ENCODE measurements at regions not wholly inside any gene's neighbourhood (a gene's known extent, or its start where the extent isn't known, plus 50 kb on each side); places are given as distances from the start of the nearest gene placed in this dataset.

DNA sequence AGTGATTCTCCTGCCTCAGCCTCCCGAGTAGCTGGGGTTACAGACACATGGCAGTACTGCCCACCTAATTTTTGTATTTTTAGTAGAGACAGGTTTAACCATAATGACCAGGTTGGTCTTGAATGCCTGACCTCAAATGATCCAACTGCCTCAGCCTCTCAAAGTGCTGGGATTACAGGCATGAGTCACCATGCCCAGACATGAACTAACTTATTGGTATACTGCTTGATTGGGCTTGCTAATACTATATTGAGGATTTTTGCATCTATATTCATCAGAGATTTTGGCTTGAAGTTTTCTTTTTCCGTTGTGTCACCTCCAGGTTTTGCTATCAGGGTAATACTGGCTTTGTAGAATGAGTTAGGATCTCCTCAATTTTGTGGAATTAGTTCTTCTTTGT is 706.1 kb upstream of the HS6ST1 start:
- TF ChIP-seq POLR2AphosphoS5 (IDR thresholded peaks at IDR 0.05; ENCODE audit: insufficient read depth, low read depth, low read length) (no peak), JUN (IDR thresholded peaks at IDR 0.05; ENCODE audit: borderline replicate concordance, insufficient read depth, insufficient read length, low read depth) (no peak), POLR2A (IDR thresholded peaks at IDR 0.05; ENCODE audit: low read depth, low read length) (no peak), EZH2 (IDR thresholded peaks at IDR 0.05; ENCODE audit: borderline replicate concordance, low read depth, low read length, severe bottlenecking) (no peak), MYC (IDR thresholded peaks at IDR 0.05; ENCODE audit: low read depth, low read length) (no peak), GATA2 (IDR thresholded peaks at IDR 0.05; ENCODE audit: insufficient read depth, insufficient read length, low read depth, low read length) (no peak), FOS (IDR thresholded peaks at IDR 0.05; ENCODE audit: borderline replicate concordance, insufficient read depth, low read length) (no peak)
- TF ChIP-seq, protein P1, sequence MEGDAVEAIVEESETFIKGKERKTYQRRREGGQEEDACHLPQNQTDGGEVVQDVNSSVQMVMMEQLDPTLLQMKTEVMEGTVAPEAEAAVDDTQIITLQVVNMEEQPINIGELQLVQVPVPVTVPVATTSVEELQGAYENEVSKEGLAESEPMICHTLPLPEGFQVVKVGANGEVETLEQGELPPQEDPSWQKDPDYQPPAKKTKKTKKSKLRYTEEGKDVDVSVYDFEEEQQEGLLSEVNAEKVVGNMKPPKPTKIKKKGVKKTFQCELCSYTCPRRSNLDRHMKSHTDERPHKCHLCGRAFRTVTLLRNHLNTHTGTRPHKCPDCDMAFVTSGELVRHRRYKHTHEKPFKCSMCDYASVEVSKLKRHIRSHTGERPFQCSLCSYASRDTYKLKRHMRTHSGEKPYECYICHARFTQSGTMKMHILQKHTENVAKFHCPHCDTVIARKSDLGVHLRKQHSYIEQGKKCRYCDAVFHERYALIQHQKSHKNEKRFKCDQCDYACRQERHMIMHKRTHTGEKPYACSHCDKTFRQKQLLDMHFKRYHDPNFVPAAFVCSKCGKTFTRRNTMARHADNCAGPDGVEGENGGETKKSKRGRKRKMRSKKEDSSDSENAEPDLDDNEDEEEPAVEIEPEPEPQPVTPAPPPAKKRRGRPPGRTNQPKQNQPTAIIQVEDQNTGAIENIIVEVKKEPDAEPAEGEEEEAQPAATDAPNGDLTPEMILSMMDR (IDR thresholded peaks at IDR 0.05; ENCODE audit: extremely low read depth in 1 of 2, insufficient read depth in 1 of 2, low read depth in 1 of 2, low read length in 2 of 2): no peak
- TF ChIP-seq, protein P2, sequence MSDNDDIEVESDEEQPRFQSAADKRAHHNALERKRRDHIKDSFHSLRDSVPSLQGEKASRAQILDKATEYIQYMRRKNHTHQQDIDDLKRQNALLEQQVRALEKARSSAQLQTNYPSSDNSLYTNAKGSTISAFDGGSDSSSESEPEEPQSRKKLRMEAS (IDR thresholded peaks at IDR 0.05; ENCODE audit: insufficient read depth, insufficient read length): no peak
